IPS-15b (cell line): ENCODE measurements at regions not wholly inside any gene's neighbourhood (a gene's known extent, or its start where the extent isn't known, plus 50 kb on each side); places are given as distances from the start of the nearest gene placed in this dataset.

ENCODE experiments used
- H3K27me3 ChIP-seq: one replicate; pipeline ENCODE4 v1.6.1; 2013; ENCODE audit warnings: low read length; ENCODE audit not compliant: control insufficient read depth, insufficient read depth
- H3K36me3 ChIP-seq: one replicate; pipeline ENCODE4 v1.6.1; 2013; ENCODE audit warnings: low read length; ENCODE audit not compliant: control insufficient read depth, insufficient read depth
- H3K4me1 ChIP-seq: one replicate; pipeline ENCODE4 v1.6.1; 2013; ENCODE audit warnings: mild to moderate bottlenecking, low read length; ENCODE audit not compliant: control insufficient read depth, insufficient read depth
- H3K4me3 ChIP-seq: one replicate; pipeline ENCODE4 v1.5.1; 2013; ENCODE audit warnings: low read depth, low read length
- H3K9ac ChIP-seq: one replicate; pipeline ENCODE4 v1.6.1; 2013; ENCODE audit warnings: low read depth, mild to moderate bottlenecking, low read length
- H3K9me3 ChIP-seq: one replicate; pipeline ENCODE4 v1.6.1; 2013; ENCODE audit warnings: mild to moderate bottlenecking, low read length; ENCODE audit not compliant: control insufficient read depth, insufficient read depth

- Histone ChIP-seq H3K9me3 (no peaks in the 10 kb centered on the region), H3K4me3 (no peak overlapping the region), H3K9ac (no peak overlapping the region), H3K27me3 (no peaks in the 10 kb centered on the region), H3K4me1 (no peaks in the 10 kb centered on the region), H3K36me3 (no peaks in the 10 kb centered on the region)
These were observed 1176.4 kb upstream of the RAG2 start for GRCh38 chr11:37774441-37774840.

DNA sequence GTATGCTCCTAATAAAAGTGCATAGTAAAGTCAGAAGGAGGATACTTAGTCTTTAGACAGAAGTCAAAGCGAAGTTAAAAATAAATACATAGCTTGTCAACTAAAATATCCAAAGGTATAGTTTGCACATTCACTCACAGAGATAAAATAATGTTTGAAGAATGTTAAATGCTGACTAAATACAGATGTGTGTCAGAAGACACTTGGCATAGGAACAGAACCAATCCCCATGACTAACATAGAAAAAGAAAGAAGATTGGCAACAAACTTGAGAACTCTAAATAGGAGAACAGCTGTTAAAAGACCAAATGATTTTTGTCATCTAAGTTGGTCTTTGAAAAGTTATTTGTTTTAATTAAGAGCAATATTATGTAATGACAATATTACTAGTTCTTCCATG is 1172.1 kb upstream of the RAG2 start:
- Histone ChIP-seq H3K9ac (no peak overlapping the region), H3K27me3 (no peaks in the 10 kb centered on the region), H3K4me1 (no peaks in the 10 kb centered on the region), H3K9me3 (no peaks in the 10 kb centered on the region), H3K36me3 (no peaks in the 10 kb centered on the region), H3K4me3 (no peak overlapping the region)

- H3K36me3 ChIP-seq: no peaks in the 10 kb centered on the region
- H3K4me1 ChIP-seq: no peaks in the 10 kb centered on the region
- no peak overlapping the region for H3K4me3 ChIP-seq
- no peaks in the 10 kb centered on the region for H3K27me3 ChIP-seq
- no peak overlapping the region for H3K9ac ChIP-seq
- no peaks in the 10 kb centered on the region for H3K9me3 ChIP-seq
These were observed 1164.0 kb upstream of the RAG2 start for GRCh38 chr11:37762079-37762478.

- Histone ChIP-seq H3K4me1 (no peaks in the 10 kb centered on the region), H3K9ac (no peak overlapping the region)
These were observed 1157.5 kb upstream of the RAG2 start for GRCh38 chr11:37755521-37755920.

DNA sequence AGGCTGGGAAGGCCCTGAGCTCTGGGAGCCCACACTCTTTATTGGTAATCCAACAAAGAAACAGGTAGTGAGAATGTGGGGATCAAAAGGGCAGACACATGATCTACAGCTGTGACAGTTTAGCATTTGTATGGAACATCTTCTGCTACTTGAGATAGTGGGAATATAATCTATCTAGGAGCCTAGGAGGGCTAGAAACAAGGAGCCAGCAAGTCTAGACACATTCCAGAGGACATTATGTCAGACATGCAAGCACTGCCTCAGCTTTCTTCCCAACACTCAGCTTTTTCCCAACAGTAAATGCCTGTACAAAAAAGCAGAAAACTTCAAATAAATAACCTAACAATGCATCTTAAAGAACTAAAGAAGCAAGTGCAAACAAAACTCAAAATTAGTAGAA is 1150.6 kb upstream of the RAG2 start:
- H3K27me3 ChIP-seq: no peaks in the 10 kb centered on the region
- no peaks in the 10 kb centered on the region for H3K9me3 ChIP-seq
- H3K4me1 ChIP-seq: no peaks in the 10 kb centered on the region
- H3K36me3 ChIP-seq: no peaks in the 10 kb centered on the region
- H3K4me3 ChIP-seq: no peak overlapping the region
- no peak overlapping the region for H3K9ac ChIP-seq

More at GRCh38 chr11:37755521-37755920, 1157.5 kb upstream of the RAG2 start:
- H3K36me3 ChIP-seq: no peaks in the 10 kb centered on the region
- H3K9me3 ChIP-seq: no peaks in the 10 kb centered on the region
- no peak overlapping the region for H3K4me3 ChIP-seq
- no peaks in the 10 kb centered on the region for H3K27me3 ChIP-seq

DNA sequence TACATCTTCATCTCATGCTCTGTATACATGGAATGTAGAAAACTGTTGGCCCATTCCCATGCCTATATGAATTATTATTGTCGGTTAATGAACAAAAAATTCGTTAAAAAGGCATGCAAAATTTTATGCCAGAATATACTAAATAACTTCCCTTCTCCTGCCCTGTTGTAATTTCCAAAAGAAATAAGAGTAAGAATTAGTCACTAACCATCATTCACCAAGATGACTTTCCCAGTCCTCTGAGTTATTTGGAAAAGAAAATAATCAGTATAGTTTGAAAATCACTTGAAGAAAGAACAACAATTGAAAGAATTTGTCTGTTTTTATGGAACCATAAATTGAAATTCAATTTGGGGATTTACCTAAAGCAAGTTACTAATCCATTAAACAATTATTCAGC is 1149.1 kb upstream of the RAG2 start:
- no peak overlapping the region for H3K4me3 ChIP-seq
- no peaks in the 10 kb centered on the region for H3K27me3 ChIP-seq
- no peaks in the 10 kb centered on the region for H3K9me3 ChIP-seq

DNA sequence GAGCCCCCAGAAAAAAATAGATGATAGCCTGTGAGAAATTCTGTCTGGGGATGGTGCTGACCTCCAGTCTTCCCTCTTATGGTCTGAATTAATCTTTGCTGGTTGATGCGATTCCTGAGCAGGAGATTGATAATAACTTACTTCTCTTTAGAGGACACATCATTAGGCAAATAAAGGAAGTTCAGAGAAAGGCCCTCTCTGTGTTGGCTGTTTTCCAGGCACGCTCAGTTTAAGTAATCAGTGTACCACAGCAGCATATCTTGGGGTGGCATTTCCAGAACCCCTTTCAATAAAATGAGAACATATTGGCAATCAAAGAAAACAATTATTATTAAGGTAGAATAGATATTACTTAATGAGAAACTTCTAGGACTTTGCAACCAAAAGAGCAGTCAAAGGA is 1129.3 kb upstream of the RAG2 start:
- Histone ChIP-seq H3K9me3 (no peaks in the 10 kb centered on the region), H3K4me3 (no peak overlapping the region), H3K36me3 (no peaks in the 10 kb centered on the region), H3K4me1 (no peaks in the 10 kb centered on the region), H3K27me3 (no peaks in the 10 kb centered on the region), H3K9ac (no peak overlapping the region)

More for the DNA sequence above, 1149.1 kb upstream of the RAG2 start:
- no peaks in the 10 kb centered on the region for H3K36me3 ChIP-seq
- H3K4me1 ChIP-seq: no peaks in the 10 kb centered on the region
- no peak overlapping the region for H3K9ac ChIP-seq

DNA sequence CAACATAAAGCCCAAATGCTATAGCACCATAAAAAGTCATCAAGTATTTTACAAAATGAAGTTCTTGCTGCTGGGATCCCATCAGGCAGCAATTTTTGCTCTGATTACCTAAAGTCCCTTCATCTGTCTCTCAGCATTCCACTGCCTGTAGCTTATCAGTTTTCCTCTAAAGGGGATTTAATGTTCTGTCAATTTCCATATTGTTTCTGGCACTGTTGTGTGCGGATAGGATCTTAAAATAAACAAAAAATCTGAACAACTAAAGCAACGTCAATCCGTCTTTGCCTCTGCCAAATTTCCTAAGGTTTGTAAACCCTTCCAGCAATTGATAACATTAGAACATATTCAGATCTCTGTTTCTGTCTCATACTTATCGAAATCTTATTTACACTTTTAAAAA is 1126.3 kb upstream of the RAG2 start:
- H3K36me3 ChIP-seq: no peaks in the 10 kb centered on the region

GRCh38 chr11:37721485-37721884 is 1123.4 kb upstream of the RAG2 start:
- Histone ChIP-seq H3K36me3 (no peaks in the 10 kb centered on the region), H3K9ac (no peak overlapping the region), H3K4me1 (no peaks in the 10 kb centered on the region), H3K9me3 (no peaks in the 10 kb centered on the region), H3K4me3 (no peak overlapping the region), H3K27me3 (no peaks in the 10 kb centered on the region)

More for the DNA sequence above, 1126.3 kb upstream of the RAG2 start:
- Histone ChIP-seq H3K9ac (no peak overlapping the region), H3K4me3 (no peak overlapping the region), H3K4me1 (no peaks in the 10 kb centered on the region), H3K27me3 (no peaks in the 10 kb centered on the region), H3K9me3 (no peaks in the 10 kb centered on the region)

- H3K4me1 ChIP-seq: no peaks in the 10 kb centered on the region
- no peaks in the 10 kb centered on the region for H3K27me3 ChIP-seq
- H3K4me3 ChIP-seq: no peak overlapping the region
- H3K9ac ChIP-seq: no peak overlapping the region
- H3K36me3 ChIP-seq: no peaks in the 10 kb centered on the region
- H3K9me3 ChIP-seq: no peaks in the 10 kb centered on the region
These were observed 1120.5 kb upstream of the RAG2 start for GRCh38 chr11:37718431-37718999.

- Histone ChIP-seq H3K4me3 (no peak overlapping the region), H3K9ac (no peak overlapping the region), H3K4me1 (no peaks in the 10 kb centered on the region), H3K9me3 (no peaks in the 10 kb centered on the region), H3K27me3 (no peaks in the 10 kb centered on the region), H3K36me3 (no peaks in the 10 kb centered on the region)
These were observed 1114.2 kb upstream of the RAG2 start for GRCh38 chr11:37712251-37712650.

DNA sequence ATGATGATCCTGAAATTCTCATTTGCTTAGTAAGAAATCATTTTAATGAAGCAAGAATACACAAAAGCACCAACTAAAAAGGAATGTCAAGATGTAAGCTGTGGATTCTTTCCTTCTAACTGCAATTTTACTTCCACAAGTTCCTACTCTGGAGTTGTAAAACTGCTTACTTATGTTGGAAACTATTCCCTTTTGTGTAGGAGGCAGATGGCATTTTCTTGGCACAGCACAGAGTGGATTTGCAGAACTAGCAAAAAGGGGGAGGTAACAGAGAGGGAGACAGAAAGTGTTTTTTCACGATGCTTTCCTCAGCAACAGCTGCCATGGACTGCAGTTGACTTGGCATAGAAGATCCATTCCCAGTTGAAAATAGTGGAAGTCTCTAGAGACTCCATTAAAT is 1112.0 kb upstream of the RAG2 start:
- H3K27me3 ChIP-seq: no peaks in the 10 kb centered on the region
- H3K4me3 ChIP-seq: no peak overlapping the region
- no peak overlapping the region for H3K9ac ChIP-seq
- H3K36me3 ChIP-seq: no peaks in the 10 kb centered on the region
- no peaks in the 10 kb centered on the region for H3K9me3 ChIP-seq
- H3K4me1 ChIP-seq: no peaks in the 10 kb centered on the region
